Astrocyte (in vitro differentiated cells and primary cell): ENCODE measurements at regions not wholly inside any gene's neighbourhood (a gene's known extent, or its start where the extent isn't known, plus 50 kb on each side); places are given as distances from the start of the nearest gene placed in this dataset.

Source experiments
- DNase-seq: peaks from one replicate; pipeline ENCODE4 v3.0.0-alpha.2; 2010; ENCODE audit warnings: low read depth
- FAIRE-seq: peaks from 2 replicates; lab custom pipeline; 2011; peaks lifted over from hg19 to GRCh38; lab: Jason Lieb, UNC
- H2AFZ ChIP-seq: 2 replicates; pipeline ENCODE4 v1.6.0; 2012; ENCODE audit warnings: low read depth, low read length, inconsistent platforms
- H3K27ac ChIP-seq: 2 replicates; pipeline ENCODE4 v1.5.1; 2011; ENCODE audit warnings: low read depth, low read length, inconsistent platforms
- H3K27me3 ChIP-seq: 2 replicates; pipeline ENCODE4 v1.6.0; 2011; ENCODE audit warnings: low read length, inconsistent platforms; ENCODE audit not compliant: insufficient read depth
- H3K36me3 ChIP-seq: 2 replicates; pipeline ENCODE4 v1.5.1; 2011; ENCODE audit warnings: low read length, inconsistent platforms; ENCODE audit not compliant: insufficient read depth
- H3K4me1 ChIP-seq: 2 replicates; pipeline ENCODE4 v1.5.1; 2011; ENCODE audit warnings: low read length, inconsistent platforms; ENCODE audit not compliant: insufficient read depth
- H3K4me2 ChIP-seq: 2 replicates; pipeline ENCODE4 v1.6.0; 2012; ENCODE audit warnings: low read length, inconsistent platforms
- H3K4me3 ChIP-seq: 2 replicates; pipeline ENCODE4 v1.5.1; 2011; ENCODE audit warnings: low read depth, mild to moderate bottlenecking, low read length, inconsistent platforms; ENCODE audit not compliant: insufficient read depth
- H3K79me2 ChIP-seq: 2 replicates; pipeline ENCODE4 v1.6.0; 2012; ENCODE audit warnings: mild to moderate bottlenecking, low read length, inconsistent platforms; ENCODE audit not compliant: insufficient read depth
- H3K9ac ChIP-seq: 2 replicates; pipeline ENCODE4 v1.6.0; 2012; ENCODE audit warnings: mild to moderate bottlenecking, low read length, inconsistent platforms
- H3K9me3 ChIP-seq: 2 replicates; pipeline ENCODE4 v1.5.1; 2012; ENCODE audit warnings: low read depth, mild to moderate bottlenecking, low read length, inconsistent platforms; ENCODE audit not compliant: insufficient read depth
- H4K20me1 ChIP-seq: 2 replicates; pipeline ENCODE4 v1.6.0; 2012; ENCODE audit warnings: low read length, inconsistent platforms; ENCODE audit not compliant: insufficient read depth
- H3K27ac Mint-ChIP-seq: one replicate; pipeline ENCODE4 v1.8.0; 2021; ENCODE audit warnings: mild to moderate bottlenecking, mixed read lengths; ENCODE audit not compliant: unreplicated experiment
- H3K27me3 Mint-ChIP-seq: one replicate; pipeline ENCODE4 v1.8.0; 2021; ENCODE audit warnings: low read depth, mixed read lengths; ENCODE audit not compliant: unreplicated experiment
- H3K36me3 Mint-ChIP-seq: one replicate; pipeline ENCODE4 v1.8.0; 2021; ENCODE audit warnings: low read depth, mixed read lengths; ENCODE audit not compliant: unreplicated experiment
- H3K4me1 Mint-ChIP-seq: one replicate; pipeline ENCODE4 v1.8.0; 2021; ENCODE audit warnings: low read depth, mixed read lengths; ENCODE audit not compliant: unreplicated experiment
- H3K4me3 Mint-ChIP-seq: one replicate; pipeline ENCODE4 v1.8.0; 2021; ENCODE audit warnings: mild to moderate bottlenecking, moderate library complexity, mixed read lengths; ENCODE audit not compliant: unreplicated experiment
- H3K9me3 Mint-ChIP-seq: one replicate; pipeline ENCODE4 v1.8.0; 2021; ENCODE audit warnings: mild to moderate bottlenecking, mixed read lengths; ENCODE audit not compliant: unreplicated experiment
- EZH2 ChIP-seq: IDR thresholded peaks from 2 replicates; pipeline ENCODE4 v1.6.1; 2012; ENCODE audit warnings: mild to moderate bottlenecking, low read length, inconsistent platforms; ENCODE audit not compliant: insufficient read depth
- TF ChIP-seq, protein P1 (sequence below): IDR thresholded peaks from 2 replicates; pipeline ENCODE4 v1.5.1; 2011; ENCODE audit warnings: low read depth, mild to moderate bottlenecking, inconsistent platforms, low read length, moderate library complexity; ENCODE audit not compliant: insufficient read depth

GRCh38 chr16:17602678-17603077 is 131.9 kb upstream of the XYLT1 start:
- Histone ChIP-seq H3K9me3 (peaks cover 6% of the 10 kb centered on the region), H3K4me3 (no peak overlapping the region), H3K27ac (no peak overlapping the region), H3K9ac (no peak overlapping the region), H3K27me3 (no peaks in the 10 kb centered on the region), H3K4me2 (no peak overlapping the region), H4K20me1 (no peaks in the 10 kb centered on the region), H3K36me3 (no peaks in the 10 kb centered on the region), H3K79me2 (no peaks in the 10 kb centered on the region), H2AFZ (no peak overlapping the region), H3K4me1 (no peaks in the 10 kb centered on the region)
- DNase-seq, result no peak
- FAIRE-seq, result no peak
- peaks cover 18% of the 10 kb centered on the region for H3K4me1 Mint-ChIP-seq
- H3K4me3 Mint-ChIP-seq, result no peak overlapping the region
- no peak overlapping the region for H3K27ac Mint-ChIP-seq
- H3K27me3 Mint-ChIP-seq, result no peaks in the 10 kb centered on the region
- TF ChIP-seq, protein P1, sequence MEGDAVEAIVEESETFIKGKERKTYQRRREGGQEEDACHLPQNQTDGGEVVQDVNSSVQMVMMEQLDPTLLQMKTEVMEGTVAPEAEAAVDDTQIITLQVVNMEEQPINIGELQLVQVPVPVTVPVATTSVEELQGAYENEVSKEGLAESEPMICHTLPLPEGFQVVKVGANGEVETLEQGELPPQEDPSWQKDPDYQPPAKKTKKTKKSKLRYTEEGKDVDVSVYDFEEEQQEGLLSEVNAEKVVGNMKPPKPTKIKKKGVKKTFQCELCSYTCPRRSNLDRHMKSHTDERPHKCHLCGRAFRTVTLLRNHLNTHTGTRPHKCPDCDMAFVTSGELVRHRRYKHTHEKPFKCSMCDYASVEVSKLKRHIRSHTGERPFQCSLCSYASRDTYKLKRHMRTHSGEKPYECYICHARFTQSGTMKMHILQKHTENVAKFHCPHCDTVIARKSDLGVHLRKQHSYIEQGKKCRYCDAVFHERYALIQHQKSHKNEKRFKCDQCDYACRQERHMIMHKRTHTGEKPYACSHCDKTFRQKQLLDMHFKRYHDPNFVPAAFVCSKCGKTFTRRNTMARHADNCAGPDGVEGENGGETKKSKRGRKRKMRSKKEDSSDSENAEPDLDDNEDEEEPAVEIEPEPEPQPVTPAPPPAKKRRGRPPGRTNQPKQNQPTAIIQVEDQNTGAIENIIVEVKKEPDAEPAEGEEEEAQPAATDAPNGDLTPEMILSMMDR, result no peak
- no peak for TF ChIP-seq EZH2
- H3K36me3 Mint-ChIP-seq, result no peaks in the 10 kb centered on the region
- peaks cover 15% of the 10 kb centered on the region for H3K9me3 Mint-ChIP-seq

DNA sequence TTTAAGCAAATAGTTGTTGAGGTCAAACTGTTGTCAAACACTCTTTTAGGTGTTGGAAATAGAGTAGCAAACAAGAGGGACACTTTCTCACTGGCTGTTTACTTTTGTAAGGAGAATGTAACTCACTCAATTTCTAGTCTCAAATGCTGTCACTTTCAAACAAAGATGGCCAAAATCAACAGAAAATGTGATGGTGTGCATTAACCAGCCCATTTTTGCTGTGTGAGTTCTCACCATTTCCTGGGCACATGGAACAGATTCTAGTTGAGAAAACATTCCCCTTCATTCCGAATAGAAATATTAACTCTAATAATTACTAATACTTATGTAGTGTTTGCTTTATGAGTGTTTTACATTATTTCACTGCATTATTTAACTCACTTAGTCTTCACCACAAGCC is 128.2 kb upstream of the XYLT1 start:
- Histone ChIP-seq H4K20me1 (no peaks in the 10 kb centered on the region), H3K9ac (no peak overlapping the region), H3K79me2 (no peaks in the 10 kb centered on the region), H2AFZ (no peak overlapping the region), H3K9me3 (peaks cover 6% of the 10 kb centered on the region), H3K4me2 (no peak overlapping the region), H3K4me3 (no peak overlapping the region), H3K4me1 (no peaks in the 10 kb centered on the region), H3K27ac (no peak overlapping the region), H3K36me3 (no peaks in the 10 kb centered on the region), H3K27me3 (no peaks in the 10 kb centered on the region)
- H3K9me3 Mint-ChIP-seq, result peaks cover 13% of the 10 kb centered on the region
- no peaks in the 10 kb centered on the region for H3K27me3 Mint-ChIP-seq
- FAIRE-seq (no peak), DNase-seq (no peak)
- no peak overlapping the region for H3K27ac Mint-ChIP-seq
- no peak overlapping the region for H3K4me3 Mint-ChIP-seq
- peaks cover 2% of the 10 kb centered on the region for H3K4me1 Mint-ChIP-seq
- no peaks in the 10 kb centered on the region for H3K36me3 Mint-ChIP-seq
- TF ChIP-seq, protein P1, result no peak
- no peak for TF ChIP-seq EZH2

GRCh38 chr16:17591655-17592405 is 121.1 kb upstream of the XYLT1 start:
- no peak overlapping the region for H3K27ac Mint-ChIP-seq
- Histone ChIP-seq H3K27ac (no peak overlapping the region), H3K4me1 (no peaks in the 10 kb centered on the region)

More at GRCh38 chr16:17591655-17592405, 121.1 kb upstream of the XYLT1 start:
- Mint-ChIP-seq H3K27me3 (peaks cover 16% of the 10 kb centered on the region), H3K4me1 (no peaks in the 10 kb centered on the region), H3K9me3 (peaks cover 2% of the 10 kb centered on the region), H3K4me3 (no peak overlapping the region), H3K36me3 (no peaks in the 10 kb centered on the region)
- Histone ChIP-seq H3K9ac (no peak overlapping the region), H4K20me1 (no peaks in the 10 kb centered on the region), H3K79me2 (no peaks in the 10 kb centered on the region), H3K4me3 (no peak overlapping the region), H3K27me3 (no peaks in the 10 kb centered on the region), H3K36me3 (no peaks in the 10 kb centered on the region), H3K9me3 (no peaks in the 10 kb centered on the region), H2AFZ (no peak overlapping the region), H3K4me2 (peak overlapping the region; percentile 29)
- FAIRE-seq, result no peak
- TF ChIP-seq EZH2, result no peak
- TF ChIP-seq, protein P1, result no peak
- DNase-seq, result no peak
